H9 (cell line): ENCODE measurements at regions not wholly inside any gene's neighbourhood (a gene's known extent, or its start where the extent isn't known, plus 50 kb on each side); places are given as distances from the start of the nearest gene placed in this dataset.
A peak's percentile ranks its signal among the peaks of the same experiment; 100 is the strongest.

Experiments
- DNase-seq: peaks from one replicate; pipeline ENCODE4 v3.0.0-alpha.2; 2017
- H2AFZ ChIP-seq: one replicate; pipeline ENCODE4 v1.6.1; 2013; ENCODE audit warnings: mild to moderate bottlenecking, low read length, control low read depth, moderate library complexity
- H2AK5ac ChIP-seq: 2 replicates; pipeline ENCODE4 v1.6.1; 2013; ENCODE audit warnings: low read length, control low read depth, mixed read lengths; ENCODE audit not compliant: insufficient read length
- H2BK120ac ChIP-seq: one replicate; pipeline ENCODE4 v1.6.1; 2013; ENCODE audit warnings: low read depth, mild to moderate bottlenecking, low read length, control low read depth, inconsistent platforms; ENCODE audit not compliant: poor library complexity, severe bottlenecking
- H2BK12ac ChIP-seq: 2 replicates; pipeline ENCODE4 v1.6.1; 2013; ENCODE audit warnings: low read length, control low read depth, mixed read lengths, low read depth; ENCODE audit not compliant: insufficient read length
- H2BK15ac ChIP-seq: 2 replicates; pipeline ENCODE4 v1.6.1; 2013; ENCODE audit warnings: low read depth, low read length, control low read depth
- H2BK20ac ChIP-seq: one replicate; pipeline ENCODE4 v1.6.1; 2013; ENCODE audit warnings: low read depth, mild to moderate bottlenecking, low read length, control low read depth, inconsistent platforms; ENCODE audit not compliant: poor library complexity, severe bottlenecking
- H2BK5ac ChIP-seq: 2 replicates; pipeline ENCODE4 v1.6.1; 2013; ENCODE audit warnings: low read length, control low read depth, mixed read lengths; ENCODE audit not compliant: insufficient read length
- H3K14ac ChIP-seq: 2 replicates; pipeline ENCODE4 v1.6.1; 2013; ENCODE audit warnings: low read length, control low read depth; ENCODE audit not compliant: insufficient read depth
- H3K18ac ChIP-seq: 2 replicates; pipeline ENCODE4 v1.6.1; 2013; ENCODE audit warnings: low read depth, mild to moderate bottlenecking, mixed read lengths, low read length, control low read depth; ENCODE audit not compliant: insufficient read length
- H3K23ac ChIP-seq: 2 replicates; pipeline ENCODE4 v1.6.1; 2013; ENCODE audit warnings: low read length, control low read depth, mixed read lengths, low read depth; ENCODE audit not compliant: insufficient read length
- H3K23me2 ChIP-seq: 2 replicates; pipeline ENCODE4 v1.6.1; 2013; ENCODE audit warnings: low read depth, mild to moderate bottlenecking, mixed read lengths, low read length, control low read depth; ENCODE audit not compliant: insufficient read length, poor library complexity, severe bottlenecking
- H3K27ac ChIP-seq: 2 replicates; pipeline ENCODE4 v1.5.1; 2013; ENCODE audit warnings: low read length, control low read depth, mixed read lengths, low read depth; ENCODE audit not compliant: insufficient read length
- H3K27me3 ChIP-seq: 2 replicates; pipeline ENCODE4 v1.6.1; 2013; ENCODE audit warnings: low read length, control low read depth, inconsistent platforms; ENCODE audit not compliant: insufficient read depth
- H3K4ac ChIP-seq: 2 replicates; pipeline ENCODE4 v1.6.1; 2013; ENCODE audit warnings: low read depth, mild to moderate bottlenecking, control low read depth, inconsistent platforms, low read length, moderate library complexity
- H3K4me1 ChIP-seq: 2 replicates; pipeline ENCODE4 v1.6.1; 2013; ENCODE audit warnings: low read length, control low read depth, inconsistent platforms; ENCODE audit not compliant: insufficient read depth
- H3K4me2 ChIP-seq: 2 replicates; pipeline ENCODE4 v1.6.1; 2013; ENCODE audit warnings: low read length, control low read depth, mixed read lengths; ENCODE audit not compliant: insufficient read length, insufficient read depth
- H3K56ac ChIP-seq: 2 replicates; pipeline ENCODE4 v1.6.1; 2013; ENCODE audit warnings: low read depth, mild to moderate bottlenecking, mixed read lengths, low read length, control low read depth; ENCODE audit not compliant: insufficient read length
- H3K79me1 ChIP-seq: 2 replicates; pipeline ENCODE4 v1.6.1; 2013; ENCODE audit warnings: low read depth, mild to moderate bottlenecking, moderate library complexity, low read length, control low read depth, inconsistent platforms; ENCODE audit not compliant: insufficient read depth, poor library complexity, severe bottlenecking
- H3K79me2 ChIP-seq: 2 replicates; pipeline ENCODE4 v1.6.1; 2013; ENCODE audit warnings: low read length, control low read depth, inconsistent platforms; ENCODE audit not compliant: insufficient read depth
- H3K9ac ChIP-seq: 2 replicates; pipeline ENCODE4 v1.6.1; 2013; ENCODE audit warnings: low read length, control low read depth, mixed read lengths; ENCODE audit not compliant: insufficient read length; ENCODE audit errors: extremely low read depth
- H3K9me3 ChIP-seq: one replicate; pipeline ENCODE4 v1.6.1; 2013; ENCODE audit warnings: low read depth, low read length, inconsistent platforms; ENCODE audit not compliant: control insufficient read depth
- H3T11ph ChIP-seq: one replicate; pipeline ENCODE4 v1.6.1; 2013; ENCODE audit warnings: mild to moderate bottlenecking, low read length, control low read depth, inconsistent platforms
- H4K20me1 ChIP-seq: one replicate; pipeline ENCODE4 v1.6.1; 2013; ENCODE audit not compliant: control insufficient read depth, insufficient read length, insufficient read depth
- H4K5ac ChIP-seq: 2 replicates; pipeline ENCODE4 v1.6.1; 2013; ENCODE audit warnings: low read depth, mild to moderate bottlenecking, mixed read lengths, low read length, control low read depth; ENCODE audit not compliant: insufficient read length
- H4K8ac ChIP-seq: replicated peaks from 2 replicates; pipeline ENCODE4 v1.6.1; 2013; ENCODE audit warnings: low read length, control low read depth, mixed read lengths, low read depth; ENCODE audit not compliant: insufficient read length
- H4K91ac ChIP-seq: 2 replicates; pipeline ENCODE4 v1.6.1; 2013; ENCODE audit warnings: low read depth, mild to moderate bottlenecking, moderate library complexity, mixed read lengths, low read length, control low read depth; ENCODE audit not compliant: insufficient read length
- H3K27ac Mint-ChIP-seq, 3 experiments: 2 replicates in 2 of 3; 3 replicates in 1 of 3; pipeline ENCODE4 v1.8.0; 2020 to 2021; ENCODE audit warnings: mixed read lengths in 3 of 3, mild to moderate bottlenecking in 1 of 3, moderate library complexity in 1 of 3
- H3K27me3 Mint-ChIP-seq: 2 replicates; pipeline ENCODE4 v1.8.0; 2021; ENCODE audit warnings: low read depth, mild to moderate bottlenecking, moderate library complexity, mixed read lengths
- H3K36me3 Mint-ChIP-seq, 3 experiments: 2 replicates in 2 of 3; 3 replicates in 1 of 3; pipeline ENCODE4 v1.8.0; 2020 to 2021; ENCODE audit warnings: low read depth in 3 of 3, mixed read lengths in 3 of 3; ENCODE audit not compliant: insufficient read depth in 1 of 3
- H3K4me1 Mint-ChIP-seq, 2 experiments: 2 replicates each; pipeline ENCODE4 v1.8.0; 2020; ENCODE audit warnings: mixed read lengths in 2 of 2
- H3K4me3 Mint-ChIP-seq, 2 experiments: 2 replicates in 1 of 2; 3 replicates in 1 of 2; pipeline ENCODE4 v1.8.0; 2020 to 2021; ENCODE audit warnings: mild to moderate bottlenecking in 2 of 2, mixed read lengths in 2 of 2, moderate library complexity in 1 of 2
- H3K9me3 Mint-ChIP-seq, 2 experiments: 2 replicates in 1 of 2; 3 replicates in 1 of 2; pipeline ENCODE4 v1.8.0; 2020; ENCODE audit warnings: mild to moderate bottlenecking in 2 of 2, mixed read lengths in 2 of 2, moderate library complexity in 1 of 2
- TF ChIP-seq, protein P1 (sequence below): fragments of 200-600 bp; sonication (generic); conservative IDR thresholded peaks from 3 replicates; pipeline ENCODE4 v1.8.0; 2021; ENCODE audit warnings: antibody characterized with exemption, mild to moderate bottlenecking

DNA sequence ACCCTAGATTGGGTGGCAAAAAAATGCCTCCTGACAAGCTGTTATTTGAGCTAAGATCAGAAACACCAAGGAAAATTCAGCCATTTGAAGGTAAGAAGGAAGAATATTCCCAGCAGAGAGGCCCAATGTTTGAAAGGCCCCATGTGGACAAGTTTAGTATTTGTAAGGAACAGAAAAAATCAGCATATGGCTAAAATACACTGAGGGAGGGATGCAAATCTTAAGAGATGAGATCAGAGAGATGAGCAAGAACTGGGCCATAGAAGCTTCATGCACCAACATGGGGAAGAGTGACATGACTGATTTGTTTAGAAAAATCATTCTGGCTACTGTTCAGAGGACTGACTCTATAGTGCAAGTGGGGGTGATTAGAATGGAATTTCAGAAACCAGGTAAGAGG, 496.8 kb upstream of the SOX5 start:
- Histone ChIP-seq H3K9me3 (no peaks in the 10 kb centered on the region), H3K23ac (no peak overlapping the region), H2BK5ac (no peak overlapping the region), H3K79me1 (no peaks in the 10 kb centered on the region), H2BK20ac (no peak overlapping the region), H2BK120ac (no peak overlapping the region), H3K9ac (no peak overlapping the region), H4K8ac (no peak overlapping the region), H3K27me3 (no peaks in the 10 kb centered on the region), H4K20me1 (no peaks in the 10 kb centered on the region), H3K4me1 (peaks cover 6% of the 10 kb centered on the region; the same call in 1 of the 2 replicates), H4K5ac (no peak overlapping the region), H2BK15ac (no peak overlapping the region), H2BK12ac (no peak overlapping the region), H3K56ac (no peak overlapping the region), H4K91ac (no peak overlapping the region), H3K79me2 (no peaks in the 10 kb centered on the region), H2AK5ac (no peak overlapping the region), H3K4me2 (no peak overlapping the region), H3K18ac (no peak overlapping the region), H3K27ac (no peak overlapping the region), H3K4ac (no peak overlapping the region), H3T11ph (no peak overlapping the region), H2AFZ (no peak overlapping the region), H3K23me2 (no peaks in the 10 kb centered on the region), H3K14ac (no peak overlapping the region)
- Mint-ChIP-seq H3K9me3 (no peaks in the 10 kb centered on the region; a peak in 1 of 5 replicates), H3K27me3 (no peaks in the 10 kb centered on the region), H3K27ac (0 out of 7 replicates have a peak overlapping the region, but pooled peaks of 1 of the 3 experiments have one; percentile 2), H3K4me1 (peaks cover 16 to 21% of the 10 kb centered on the region in 2 experiments), H3K36me3 (no peaks in the 10 kb centered on the region; a peak in 1 of 7 replicates), H3K4me3 (no peak overlapping the region)
- no peak for DNase-seq
- TF ChIP-seq, protein P1, sequence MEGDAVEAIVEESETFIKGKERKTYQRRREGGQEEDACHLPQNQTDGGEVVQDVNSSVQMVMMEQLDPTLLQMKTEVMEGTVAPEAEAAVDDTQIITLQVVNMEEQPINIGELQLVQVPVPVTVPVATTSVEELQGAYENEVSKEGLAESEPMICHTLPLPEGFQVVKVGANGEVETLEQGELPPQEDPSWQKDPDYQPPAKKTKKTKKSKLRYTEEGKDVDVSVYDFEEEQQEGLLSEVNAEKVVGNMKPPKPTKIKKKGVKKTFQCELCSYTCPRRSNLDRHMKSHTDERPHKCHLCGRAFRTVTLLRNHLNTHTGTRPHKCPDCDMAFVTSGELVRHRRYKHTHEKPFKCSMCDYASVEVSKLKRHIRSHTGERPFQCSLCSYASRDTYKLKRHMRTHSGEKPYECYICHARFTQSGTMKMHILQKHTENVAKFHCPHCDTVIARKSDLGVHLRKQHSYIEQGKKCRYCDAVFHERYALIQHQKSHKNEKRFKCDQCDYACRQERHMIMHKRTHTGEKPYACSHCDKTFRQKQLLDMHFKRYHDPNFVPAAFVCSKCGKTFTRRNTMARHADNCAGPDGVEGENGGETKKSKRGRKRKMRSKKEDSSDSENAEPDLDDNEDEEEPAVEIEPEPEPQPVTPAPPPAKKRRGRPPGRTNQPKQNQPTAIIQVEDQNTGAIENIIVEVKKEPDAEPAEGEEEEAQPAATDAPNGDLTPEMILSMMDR, result no peak
